AG04449 (cell line): ENCODE measurements at regions not wholly inside any gene's neighbourhood (a gene's known extent, or its start where the extent isn't known, plus 50 kb on each side); places are given as distances from the start of the nearest gene placed in this dataset.

Experiments
- CTCF ChIA-PET: fragments of 350-600 bp; formaldehyde crosslinking; extraction: SDS; loops from one replicate; lab custom pipeline; 2021; ENCODE audit warnings: antibody characterized with exemption; lab: Yijun Ruan, JAX
- POLR2A ChIA-PET: fragments of 400-600, 350-600 bp; formaldehyde crosslinking; extraction: SDS; loops from one replicate; lab custom pipeline; 2020; ENCODE audit warnings: antibody characterized with exemption, inconsistent platforms; lab: Yijun Ruan, JAX
- DNase-seq: peaks from one replicate; pipeline ENCODE4 v3.0.0-alpha.2; 2010; ENCODE audit warnings: low read depth, low spot score
- H3K4me3 ChIP-seq: 2 replicates; pipeline ENCODE4 v1.5.1; 2011; ENCODE audit warnings: low read depth, mild to moderate bottlenecking, control low read depth, low read length
- TF ChIP-seq, protein P1 (sequence below): IDR thresholded peaks from one replicate; pipeline ENCODE4 v1.5.1; 2011; ENCODE audit warnings: mild to moderate bottlenecking, moderate library complexity, low read length, control low read depth, inconsistent platforms; ENCODE audit not compliant: insufficient read depth; ENCODE audit errors: missing control alignments

DNA sequence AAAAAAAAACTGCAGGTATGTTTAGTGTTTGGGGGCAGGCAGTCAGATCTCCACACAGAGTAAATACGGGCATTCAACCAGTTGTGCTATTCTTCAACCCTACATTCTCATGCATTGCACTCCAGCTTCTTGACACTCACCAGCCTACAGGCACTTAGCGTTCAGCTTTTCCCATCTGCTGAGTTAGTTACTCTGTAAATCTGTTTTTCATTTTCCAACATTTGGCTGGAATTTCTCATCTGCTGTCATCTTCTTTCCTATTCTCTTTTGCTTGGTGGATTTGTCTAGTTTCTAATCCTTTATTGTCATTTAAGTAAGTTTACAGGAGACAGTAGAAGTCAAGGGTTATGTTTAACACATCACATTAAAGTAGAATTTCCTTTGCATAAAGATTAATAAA lies 1318.9 kb downstream of the OLFM4 start:
- no peak for DNase-seq
- CTCF ChIA-PET = no interaction called here
- TF ChIP-seq, protein P1, sequence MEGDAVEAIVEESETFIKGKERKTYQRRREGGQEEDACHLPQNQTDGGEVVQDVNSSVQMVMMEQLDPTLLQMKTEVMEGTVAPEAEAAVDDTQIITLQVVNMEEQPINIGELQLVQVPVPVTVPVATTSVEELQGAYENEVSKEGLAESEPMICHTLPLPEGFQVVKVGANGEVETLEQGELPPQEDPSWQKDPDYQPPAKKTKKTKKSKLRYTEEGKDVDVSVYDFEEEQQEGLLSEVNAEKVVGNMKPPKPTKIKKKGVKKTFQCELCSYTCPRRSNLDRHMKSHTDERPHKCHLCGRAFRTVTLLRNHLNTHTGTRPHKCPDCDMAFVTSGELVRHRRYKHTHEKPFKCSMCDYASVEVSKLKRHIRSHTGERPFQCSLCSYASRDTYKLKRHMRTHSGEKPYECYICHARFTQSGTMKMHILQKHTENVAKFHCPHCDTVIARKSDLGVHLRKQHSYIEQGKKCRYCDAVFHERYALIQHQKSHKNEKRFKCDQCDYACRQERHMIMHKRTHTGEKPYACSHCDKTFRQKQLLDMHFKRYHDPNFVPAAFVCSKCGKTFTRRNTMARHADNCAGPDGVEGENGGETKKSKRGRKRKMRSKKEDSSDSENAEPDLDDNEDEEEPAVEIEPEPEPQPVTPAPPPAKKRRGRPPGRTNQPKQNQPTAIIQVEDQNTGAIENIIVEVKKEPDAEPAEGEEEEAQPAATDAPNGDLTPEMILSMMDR = no peak
- POLR2A ChIA-PET = no interaction called here
- H3K4me3 ChIP-seq = no peak overlapping the region

DNA sequence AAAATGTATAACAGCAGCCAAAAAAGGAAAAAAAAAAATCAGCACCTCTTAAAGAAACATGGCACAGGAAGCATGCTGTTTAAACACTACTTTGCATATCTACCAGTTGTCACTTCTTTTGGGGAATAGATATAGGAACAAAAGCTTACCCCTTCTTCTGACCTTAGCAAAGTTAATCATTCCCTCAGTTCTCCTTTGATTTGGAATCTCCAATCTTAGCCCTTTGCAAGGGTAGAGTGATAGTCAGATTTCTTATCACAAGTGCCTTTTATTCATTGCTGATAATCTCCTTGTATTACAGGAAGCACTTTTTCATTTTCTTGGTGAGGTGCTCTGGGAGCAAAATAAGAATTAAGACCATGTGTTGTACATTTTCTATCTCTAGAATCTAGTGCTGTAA lies 1327.6 kb downstream of the OLFM4 start:
- H3K4me3 ChIP-seq = no peak overlapping the region
- no peak for DNase-seq
- POLR2A ChIA-PET = no interaction called here
- CTCF ChIA-PET = no interaction called here
- TF ChIP-seq, protein P1 = no peak

DNA sequence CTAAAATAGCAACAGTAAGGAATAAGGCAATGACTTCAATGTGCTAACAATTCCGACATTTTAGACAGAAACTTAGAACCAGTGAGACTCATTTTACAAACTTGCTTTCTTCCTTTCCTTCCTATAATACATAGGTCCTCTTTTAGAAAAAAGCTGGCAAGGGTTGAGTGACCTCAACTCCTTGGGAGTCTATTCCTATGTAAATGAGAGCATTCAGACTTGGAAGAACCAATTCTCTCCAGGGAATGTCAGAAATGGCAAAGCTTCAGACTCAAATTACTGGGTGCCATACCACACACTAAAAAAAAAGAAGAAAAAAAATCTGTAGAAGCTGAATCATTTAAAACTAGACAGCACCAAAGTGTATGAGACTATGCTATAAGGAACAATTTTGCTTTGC lies 1328.2 kb downstream of the OLFM4 start:
- TF ChIP-seq, protein P1 = no peak
- DNase-seq = no peak
- POLR2A ChIA-PET = no interaction called here
- H3K4me3 ChIP-seq = no peak overlapping the region
- CTCF ChIA-PET = no interaction called here

DNA sequence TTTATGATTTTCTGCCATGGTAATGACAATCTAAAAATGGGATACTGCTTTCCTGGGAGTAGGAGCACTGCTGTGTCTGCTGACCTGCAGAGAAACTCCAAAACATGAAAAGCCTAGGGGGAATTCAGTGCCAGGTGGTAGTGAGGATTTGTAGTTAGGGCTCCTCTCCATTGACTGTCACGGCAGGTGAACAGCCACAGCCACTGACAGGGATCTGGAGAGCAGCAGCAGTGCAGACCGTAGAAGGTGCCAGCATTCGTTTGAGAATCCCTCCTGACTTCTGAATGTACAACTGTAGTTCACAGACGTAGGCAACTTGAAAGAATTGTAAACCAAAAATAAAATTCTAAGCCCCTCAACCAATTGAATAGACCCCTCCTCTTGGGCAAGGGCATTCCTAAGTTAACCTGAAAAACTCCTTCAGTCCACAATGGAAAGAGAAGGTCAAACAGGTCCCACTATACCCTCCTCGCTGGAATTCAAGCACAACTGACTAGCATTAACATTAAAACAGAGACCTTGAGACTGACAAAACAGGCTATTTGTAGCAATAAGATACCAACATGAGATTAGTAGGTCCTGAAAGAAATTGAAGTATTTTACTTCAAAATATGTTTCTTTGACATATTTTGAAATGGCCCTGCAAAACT lies 1328.8 kb downstream of the OLFM4 start:
- ChIA-PET CTCF (no interaction called here), POLR2A (no interaction called here)
- no peak for DNase-seq
- no peak overlapping the region for H3K4me3 ChIP-seq
- TF ChIP-seq, protein P1 = no peak

DNA sequence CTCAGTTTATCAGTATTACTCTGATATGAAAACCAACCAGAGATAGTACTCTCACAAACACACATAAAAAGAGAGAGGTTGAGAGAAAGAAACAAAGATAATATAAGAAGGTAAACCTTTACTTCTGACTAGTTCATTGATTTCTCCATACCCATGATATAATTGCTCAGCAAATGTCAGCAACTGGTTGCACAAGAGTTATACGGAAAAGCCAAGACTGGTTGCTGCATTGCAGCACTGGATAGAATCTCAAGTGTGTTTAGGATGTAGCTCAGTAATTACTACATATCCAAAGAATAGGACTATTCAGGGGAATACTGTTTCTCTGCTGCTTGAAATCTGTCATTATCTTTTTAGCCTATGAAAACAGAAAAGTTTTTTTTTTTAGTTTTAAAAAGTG lies 1332.8 kb downstream of the OLFM4 start:
- ChIA-PET CTCF (no interaction called here), POLR2A (no interaction called here)
- TF ChIP-seq, protein P1 = no peak
- H3K4me3 ChIP-seq = no peak overlapping the region
- no peak for DNase-seq

DNA sequence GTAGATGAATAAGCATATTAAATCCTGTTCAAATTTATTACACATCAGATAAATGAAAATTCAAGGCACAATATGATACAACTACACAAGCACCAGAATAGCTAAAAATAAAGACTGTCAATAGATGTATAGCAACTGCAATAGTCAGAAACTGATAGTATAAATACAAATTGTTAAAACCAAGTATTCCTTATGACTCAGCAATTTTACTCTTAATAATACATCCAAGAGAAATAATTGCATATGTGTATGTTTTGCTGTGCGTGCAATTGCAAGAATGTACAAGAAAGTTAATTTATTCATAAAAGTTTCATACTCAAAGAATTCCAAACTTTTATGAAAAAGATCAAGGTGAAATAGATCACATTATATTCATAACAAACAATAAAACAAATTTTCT lies 1338.1 kb downstream of the OLFM4 start:
- POLR2A ChIA-PET = no interaction called here
- no peak overlapping the region for H3K4me3 ChIP-seq
- TF ChIP-seq, protein P1 = no peak
- CTCF ChIA-PET = no interaction called here
- DNase-seq = no peak
